Muscle of leg (tissue), 3 donors: ENCODE measurements at regions not wholly inside any gene's neighbourhood (a gene's known extent, or its start where the extent isn't known, plus 50 kb on each side); places are given as distances from the start of the nearest gene placed in this dataset.
A peak's percentile ranks its signal among the peaks of the same experiment; 100 is the strongest.
"Not testable (repeated sequence)": the region's sequence is repeated elsewhere in the genome, so short reads cannot be mapped to it uniquely, and the experiment has no call there.

Source experiments
- DNase-seq: peaks from one replicate; pipeline ENCODE4 v3.0.0; 2013
- H3K27ac ChIP-seq: one replicate; pipeline ENCODE4 v1.5.1; 2013; ENCODE audit warnings: mild to moderate bottlenecking, low read length, control low read depth
- H3K27me3 ChIP-seq: one replicate; pipeline ENCODE4 v1.6.1; 2013; ENCODE audit warnings: low read length; ENCODE audit not compliant: control insufficient read depth, insufficient read depth
- H3K36me3 ChIP-seq: one replicate; pipeline ENCODE4 v1.6.1; 2013; ENCODE audit warnings: low read length; ENCODE audit not compliant: control insufficient read depth, insufficient read depth
- H3K4me1 ChIP-seq: one replicate; pipeline ENCODE4 v1.6.1; 2013; ENCODE audit warnings: low read length; ENCODE audit not compliant: control insufficient read depth, insufficient read depth
- H3K4me3 ChIP-seq: one replicate; pipeline ENCODE4 v1.5.1; 2013; ENCODE audit warnings: low read length, control low read depth
- H3K9me3 ChIP-seq: replicated peaks from 2 replicates; pipeline ENCODE4 v1.6.1; 2013; ENCODE audit warnings: low read depth, low read length; ENCODE audit not compliant: control insufficient read depth
- WGBS: methylation state at CpG from one replicate; pipeline ENCODE4 v1.1.5; 2013; ENCODE audit warnings: missing lambda C conversion rate; ENCODE audit not compliant: insufficient coverage; 5-methylcytosine and 5-hydroxymethylcytosine counted together

GRCh38 chr11:126139111-126140091, 72.0 kb downstream of the RPUSD4 start:
- Histone ChIP-seq H3K4me3 (no peak overlapping the region), H3K27ac (peak overlapping the region; percentile 77), H3K9me3 (no peaks in the 10 kb centered on the region), H3K27me3 (peaks cover 2% of the 10 kb centered on the region), H3K4me1 (peaks cover 74% of the 10 kb centered on the region), H3K36me3 (no peaks in the 10 kb centered on the region)
- WGBS: 42% methylated on average over 6 of the region's 13 CpGs
- peak; percentile 92 for DNase-seq

GRCh38 chr11:126138636-126139035, 72.8 kb downstream of the RPUSD4 start:
- 74% methylated on average over 4 of the region's 7 CpGs for WGBS
- H3K9me3 ChIP-seq: no peaks in the 10 kb centered on the region
- peaks cover 2% of the 10 kb centered on the region for H3K27me3 ChIP-seq
- no peaks in the 10 kb centered on the region for H3K36me3 ChIP-seq
- no peak overlapping the region for H3K4me3 ChIP-seq
- H3K4me1 ChIP-seq: peaks cover 82% of the 10 kb centered on the region
- no peak for DNase-seq
- peak overlapping the region; percentile 77 for H3K27ac ChIP-seq

DNA sequence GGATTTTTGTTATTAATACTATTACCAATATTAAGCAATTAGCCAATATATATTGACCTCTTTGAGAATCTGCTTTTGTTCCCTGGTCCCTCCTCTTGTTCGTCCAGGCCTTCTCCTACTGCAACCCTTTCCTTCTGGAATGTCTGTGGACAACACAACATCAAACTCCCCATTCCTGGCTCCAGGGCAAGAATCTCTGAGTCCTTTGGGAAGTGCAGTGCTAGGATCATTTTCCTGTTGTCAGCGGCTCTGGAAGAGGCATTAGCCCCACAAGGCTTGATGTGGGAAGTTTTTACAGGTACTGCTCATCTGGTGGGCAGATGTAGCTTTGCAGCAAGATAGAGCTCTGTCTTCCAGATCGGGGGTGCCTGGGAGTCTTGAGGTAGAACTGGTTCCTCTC, 74.3 kb downstream of the RPUSD4 start:
- Histone ChIP-seq H3K27ac (no peak overlapping the region), H3K27me3 (peaks cover 2% of the 10 kb centered on the region), H3K4me1 (peaks cover 95% of the 10 kb centered on the region), H3K4me3 (no peak overlapping the region), H3K36me3 (no peaks in the 10 kb centered on the region), H3K9me3 (no peaks in the 10 kb centered on the region)
- WGBS: no CpG with 5 or more reads among the region's 3 CpGs
- DNase-seq: no peak

DNA sequence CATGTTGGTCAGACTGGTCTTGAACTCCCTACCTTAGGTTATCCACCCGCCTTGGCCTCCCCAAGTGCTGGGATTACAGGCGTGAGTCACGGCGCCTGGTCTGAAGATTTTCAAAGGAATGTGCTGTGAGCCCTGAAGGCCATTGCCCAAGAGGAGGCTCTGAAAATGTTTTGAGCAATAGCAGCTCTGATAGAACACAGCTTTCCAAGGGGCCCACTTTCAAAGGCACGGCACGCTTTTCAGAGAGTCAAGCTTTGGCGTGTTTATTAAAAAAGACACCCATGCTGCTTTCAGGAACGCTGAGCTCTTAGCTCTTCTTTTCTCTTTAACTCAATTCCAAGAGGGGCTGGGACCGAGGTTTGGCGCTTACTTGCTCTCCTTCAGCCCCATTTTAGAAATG, 73.8 kb upstream of the CDON start:
- WGBS: 23% methylated on average over 8 of the region's 10 CpGs
- no peak overlapping the region for H3K4me3 ChIP-seq
- no peaks in the 10 kb centered on the region for H3K9me3 ChIP-seq
- H3K27ac ChIP-seq: peak overlapping the region; percentile 30
- H3K27me3 ChIP-seq: peaks cover 2% of the 10 kb centered on the region
- DNase-seq: peak; percentile 76
- peaks cover 97% of the 10 kb centered on the region for H3K4me1 ChIP-seq
- H3K36me3 ChIP-seq: no peaks in the 10 kb centered on the region

GRCh38 chr11:126135235-126136176, 72.8 kb upstream of the CDON start:
- H3K36me3 ChIP-seq: no peaks in the 10 kb centered on the region
- DNase-seq: no peak
- no peaks in the 10 kb centered on the region for H3K9me3 ChIP-seq
- H3K27me3 ChIP-seq: peaks cover 2% of the 10 kb centered on the region
- 65% methylated on average over 4 of the region's 20 CpGs for WGBS
- peaks cover 94% of the 10 kb centered on the region for H3K4me1 ChIP-seq
- H3K4me3 ChIP-seq: no peak overlapping the region
- no peak overlapping the region for H3K27ac ChIP-seq

DNA sequence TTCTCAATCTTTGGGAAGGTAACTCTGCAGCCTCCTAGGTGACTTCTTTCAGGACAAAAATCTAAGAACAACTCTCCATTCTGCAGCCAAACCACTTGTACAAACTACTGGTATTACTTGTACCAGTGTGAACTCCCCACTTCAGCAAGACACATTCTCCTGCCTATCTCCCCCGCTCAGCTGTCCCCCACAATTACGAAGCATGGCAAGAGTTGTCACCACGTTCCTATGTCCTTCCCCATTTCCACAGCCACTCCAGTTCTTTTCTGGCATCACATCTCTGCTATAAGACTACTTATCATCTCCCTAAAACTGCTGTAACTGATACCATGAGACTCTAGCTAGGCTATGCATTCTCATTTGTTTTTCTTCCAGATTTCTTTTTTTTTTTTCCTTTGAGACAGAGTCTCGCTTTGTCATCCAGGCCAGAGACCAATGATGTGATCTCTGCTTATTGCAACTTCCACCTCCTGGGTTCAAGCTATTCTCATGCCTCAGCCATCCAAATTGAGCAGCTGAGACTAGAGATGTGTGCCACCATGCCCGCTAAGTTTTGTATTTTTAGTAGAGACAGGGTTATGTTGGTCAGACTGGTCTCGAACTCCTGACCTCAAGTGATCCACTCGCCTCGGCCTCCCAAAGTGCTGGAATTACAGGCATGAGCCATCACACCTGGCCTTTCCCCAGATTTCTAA, 71.9 kb upstream of the CDON start:
- 62% methylated on average over 7 of the region's 8 CpGs for WGBS
- H3K36me3 ChIP-seq: no peaks in the 10 kb centered on the region
- H3K27me3 ChIP-seq: peaks cover 2% of the 10 kb centered on the region
- H3K4me3 ChIP-seq: no peak overlapping the region
- H3K27ac ChIP-seq: no peak overlapping the region
- no peaks in the 10 kb centered on the region for H3K9me3 ChIP-seq
- DNase-seq: no peak
- peaks cover 94% of the 10 kb centered on the region for H3K4me1 ChIP-seq

DNA sequence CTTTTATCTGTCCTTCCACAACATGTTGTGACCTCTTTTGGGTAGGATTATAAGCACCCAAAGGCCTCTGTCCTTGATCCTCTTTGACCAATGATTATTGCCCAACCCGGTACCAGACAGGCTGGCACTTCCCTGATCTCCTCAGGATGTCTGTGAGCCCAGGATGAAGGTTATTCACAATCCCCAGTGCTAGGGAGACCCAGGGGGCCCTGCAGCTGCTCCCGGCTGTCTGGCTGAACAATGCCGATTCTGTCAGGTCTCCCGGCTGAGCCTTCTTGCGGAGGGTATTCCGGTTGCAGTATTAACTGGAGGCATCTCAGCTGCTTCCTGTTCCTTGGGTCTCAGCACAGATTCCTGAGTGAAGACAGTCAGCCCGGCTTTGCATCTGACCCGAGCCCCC, 71.2 kb upstream of the CDON start:
- peaks cover 2% of the 10 kb centered on the region for H3K27me3 ChIP-seq
- peaks cover 89% of the 10 kb centered on the region for H3K4me1 ChIP-seq
- no peaks in the 10 kb centered on the region for H3K9me3 ChIP-seq
- peak overlapping the region; percentile 44 for H3K27ac ChIP-seq
- H3K4me3 ChIP-seq: no peak overlapping the region
- 50% methylated on average over 4 of the region's 8 CpGs for WGBS
- H3K36me3 ChIP-seq: no peaks in the 10 kb centered on the region
- no peak for DNase-seq

GRCh38 chr11:126132319-126132718, 69.7 kb upstream of the CDON start:
- Histone ChIP-seq H3K4me1 (peaks cover 81% of the 10 kb centered on the region), H3K4me3 (no peak overlapping the region), H3K36me3 (no peaks in the 10 kb centered on the region), H3K9me3 (no peaks in the 10 kb centered on the region), H3K27ac (peak overlapping the region; percentile 42), H3K27me3 (peaks cover 2% of the 10 kb centered on the region)
- WGBS: no CpG with 5 or more reads among the region's 3 CpGs
- peak; percentile 85 for DNase-seq

- DNase-seq, H3K27me3 ChIP-seq, H3K27ac ChIP-seq, H3K9me3 ChIP-seq, H3K36me3 ChIP-seq, H3K4me3 ChIP-seq: not testable (repeated sequence)
- 100% methylated on average over 1 of the region's 11 CpGs for WGBS
- H3K4me1 ChIP-seq: peaks cover 66% of the 10 kb centered on the region
These were observed 68.1 kb upstream of the CDON start for GRCh38 chr11:126130781-126131180.
